Renal cortex interstitium (tissue), 11 donors: ENCODE measurements at regions not wholly inside any gene's neighbourhood (a gene's known extent, or its start where the extent isn't known, plus 50 kb on each side); places are given as distances from the start of the nearest gene placed in this dataset.

Experiments
- DNase-seq, 11 donors: peaks; one replicate each; pipeline ENCODE4 v3.0.0-alpha.2; 2013; ENCODE audit warnings: low read depth in 9 of 11, low spot score in 4 of 11; ENCODE audit errors: extremely low read depth in 1 of 11

DNA sequence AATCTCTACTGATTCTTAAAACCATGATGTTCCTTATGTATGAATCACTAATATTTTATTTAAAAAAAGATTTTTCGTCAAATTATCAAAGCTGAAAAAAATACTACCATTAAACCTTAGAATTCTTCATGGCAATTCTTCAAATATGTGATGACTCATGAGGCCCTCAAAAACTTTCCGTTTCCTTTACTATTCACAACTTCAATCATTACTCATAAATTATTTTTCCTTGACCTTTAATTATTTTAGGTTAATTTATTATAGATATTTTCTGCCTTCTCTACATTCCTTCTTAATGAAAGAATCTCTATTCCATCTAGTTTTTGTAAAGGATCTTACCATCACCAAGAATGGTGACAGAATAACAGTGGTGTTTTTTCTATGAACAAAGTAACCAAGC is 162.1 kb upstream of the SOX5 start:
- DNase-seq: no peak

DNA sequence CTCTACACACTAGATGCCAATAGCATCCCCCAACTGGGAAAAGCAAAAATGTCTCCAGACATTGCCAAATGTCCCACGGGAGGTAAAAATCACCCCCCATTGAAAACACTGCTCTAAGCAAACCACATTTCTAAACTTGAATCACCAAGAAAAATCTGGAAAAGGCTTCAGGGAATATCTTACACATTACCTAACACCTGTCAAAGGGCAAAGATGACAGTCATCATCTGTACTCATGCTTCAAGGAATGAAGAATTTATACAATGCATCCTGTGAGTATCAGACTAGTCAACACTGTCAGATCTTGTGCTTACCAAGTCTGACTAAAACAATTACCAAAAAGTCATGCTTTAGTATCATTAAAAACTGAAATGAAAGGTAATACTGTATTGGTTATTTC is 161.6 kb upstream of the SOX5 start:
- DNase-seq: no peak

DNA sequence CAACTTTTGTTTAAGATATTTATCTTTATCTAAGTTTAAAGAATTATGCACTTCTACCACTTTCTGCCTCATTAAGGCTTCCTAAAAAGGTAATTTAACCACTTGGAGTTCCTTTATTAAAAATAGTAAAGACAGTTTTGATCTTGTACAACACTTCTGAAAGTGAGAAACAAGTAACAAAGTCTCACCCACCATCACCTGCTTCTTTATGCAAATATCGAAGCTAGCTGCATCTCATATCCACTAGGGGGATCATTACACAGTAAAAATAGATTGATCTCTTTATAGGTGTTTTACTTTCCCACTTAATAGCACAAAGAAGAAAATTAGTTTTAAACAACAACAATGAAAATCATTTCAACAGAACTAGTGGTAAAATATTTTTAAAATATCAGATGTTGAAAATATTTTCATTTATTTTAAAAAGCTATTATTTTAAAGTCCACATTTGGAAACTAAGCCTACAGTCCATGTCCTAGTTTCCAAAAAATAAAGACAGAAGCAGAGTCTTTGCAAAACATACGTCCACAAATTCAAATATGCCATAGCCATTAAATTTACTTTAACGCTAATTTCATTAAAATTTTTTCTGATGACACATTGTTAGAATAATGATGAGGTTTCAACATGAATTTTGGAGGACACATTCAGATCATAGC is 160.0 kb upstream of the SOX5 start:
- peak in 1 of 11 donors; percentile 5 for DNase-seq

DNA sequence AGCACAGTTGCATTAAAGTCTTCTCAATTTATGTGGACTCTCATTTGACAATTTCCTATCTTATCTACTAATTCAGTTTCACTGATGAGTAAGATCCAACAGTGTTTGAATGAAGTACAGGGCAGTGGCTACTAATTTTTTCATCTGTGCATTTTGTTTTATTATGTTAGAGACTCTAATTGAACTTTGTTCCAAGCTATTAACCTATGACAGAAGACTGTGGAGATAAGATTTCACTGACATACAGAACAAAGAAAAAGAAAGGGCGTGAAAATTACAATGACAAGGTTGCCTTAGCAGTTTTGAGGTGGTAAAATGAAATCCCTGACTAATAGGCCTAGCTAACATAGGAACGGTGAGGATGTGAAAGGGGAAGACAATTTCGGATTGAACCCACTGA is 153.2 kb upstream of the SOX5 start:
- DNase-seq: no peak

DNA sequence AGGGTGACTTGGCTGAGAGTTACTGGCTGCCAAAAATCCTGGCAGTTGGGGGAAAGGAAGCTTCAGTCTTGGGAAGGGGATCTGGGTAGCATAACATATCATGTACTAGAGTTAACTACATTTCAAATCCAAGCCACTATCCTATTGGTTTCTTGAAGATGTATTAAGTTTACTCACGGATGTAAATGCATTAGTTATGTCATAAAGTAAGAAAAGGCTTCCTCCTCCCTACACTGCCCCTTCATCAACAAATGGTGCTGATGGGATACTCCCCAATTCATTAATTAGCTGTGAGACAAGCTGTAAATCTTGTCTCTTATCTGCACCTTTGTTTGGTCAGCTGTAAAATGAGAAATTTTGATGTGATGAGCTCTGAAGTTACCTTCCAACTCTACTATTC is 150.1 kb upstream of the SOX5 start:
- DNase-seq: no peak

DNA sequence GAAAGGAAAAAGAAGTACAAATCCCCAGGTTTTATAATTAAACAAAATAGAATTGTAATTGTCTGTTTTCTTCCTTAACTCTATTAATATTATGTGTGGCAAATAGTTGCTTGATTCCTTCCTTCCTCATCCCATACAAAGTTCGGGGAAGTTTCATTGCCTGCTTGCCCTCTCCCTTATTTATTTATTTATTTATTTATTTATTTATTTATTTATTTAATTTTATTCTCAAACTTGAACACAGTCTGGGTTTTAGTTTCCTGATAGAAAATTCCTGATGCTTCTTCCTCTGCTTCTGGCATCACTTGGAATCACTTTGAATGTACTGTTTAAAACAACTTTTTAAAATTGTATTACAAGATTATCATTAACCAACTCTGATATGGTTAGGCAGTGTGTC is 145.8 kb upstream of the SOX5 start:
- no peak for DNase-seq

DNA sequence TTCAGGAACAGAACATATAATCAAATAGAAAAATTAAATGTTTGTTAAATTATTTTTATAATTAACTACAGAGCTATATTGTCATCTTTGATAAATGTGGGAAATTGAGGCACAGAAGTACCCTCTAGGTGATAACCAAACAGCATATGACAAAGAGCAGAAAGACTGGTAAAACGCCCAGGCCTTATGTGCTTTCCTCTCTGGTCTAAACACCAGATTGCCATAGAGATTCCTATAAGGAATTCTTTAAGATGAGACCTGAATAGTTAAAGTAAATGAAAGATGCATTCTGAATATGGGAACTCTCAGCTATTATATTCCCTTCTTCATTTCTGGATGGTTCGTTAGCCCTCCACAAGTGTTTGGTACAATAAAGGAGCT is 140.0 kb upstream of the SOX5 start:
- DNase-seq: no peak

DNA sequence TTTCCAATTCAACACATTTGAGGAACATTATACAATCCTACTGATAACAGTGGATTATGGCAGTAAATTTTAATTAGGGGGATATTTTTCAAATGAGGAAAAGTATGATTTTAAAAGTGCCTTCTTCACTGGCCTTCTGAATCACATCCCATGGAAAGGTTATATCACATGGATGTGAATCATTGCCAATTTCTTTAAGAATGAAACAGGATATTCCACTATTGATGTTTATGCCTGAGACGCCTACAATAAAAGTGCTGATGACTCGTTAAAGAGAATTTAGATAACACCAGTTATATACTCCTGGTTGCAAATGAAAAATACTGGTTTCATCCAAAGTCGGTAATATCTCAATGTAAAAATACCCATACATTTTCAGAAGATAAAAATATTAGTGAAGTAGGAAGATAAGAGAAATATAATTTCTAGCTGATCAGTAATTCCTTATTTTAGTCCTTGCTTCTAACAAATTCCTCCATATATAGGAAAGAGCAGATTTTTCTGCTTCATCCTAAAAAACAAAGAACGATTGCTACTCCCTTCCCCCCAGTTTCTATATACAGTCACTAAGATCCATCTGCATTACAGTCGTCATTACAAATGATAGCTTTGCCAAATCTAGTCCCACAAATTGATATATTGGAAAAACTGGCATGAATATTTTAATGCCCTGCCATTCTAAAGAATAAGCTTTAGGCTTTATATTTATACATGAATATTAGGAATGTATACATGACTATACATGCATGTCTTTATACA is 139.5 kb upstream of the SOX5 start:
- DNase-seq: no peak

DNA sequence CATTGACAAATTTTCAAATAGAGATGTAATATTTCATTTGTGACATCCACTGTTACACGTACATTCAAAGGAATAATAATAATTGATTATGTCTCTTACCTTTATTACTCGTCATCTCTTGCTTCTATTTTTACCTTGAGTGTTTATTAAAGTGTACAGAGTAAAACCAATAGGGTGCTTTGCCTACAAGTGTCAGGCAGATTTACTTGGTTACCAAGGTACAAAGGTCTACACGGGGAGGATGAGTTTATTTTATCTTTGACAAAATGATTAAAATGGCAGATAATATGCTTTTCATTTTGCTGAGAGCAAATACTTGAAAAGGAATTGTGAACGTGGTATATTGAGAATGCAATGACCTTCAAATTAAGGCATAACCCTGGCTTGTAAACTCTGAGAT is 137.8 kb upstream of the SOX5 start:
- DNase-seq: no peak

DNA sequence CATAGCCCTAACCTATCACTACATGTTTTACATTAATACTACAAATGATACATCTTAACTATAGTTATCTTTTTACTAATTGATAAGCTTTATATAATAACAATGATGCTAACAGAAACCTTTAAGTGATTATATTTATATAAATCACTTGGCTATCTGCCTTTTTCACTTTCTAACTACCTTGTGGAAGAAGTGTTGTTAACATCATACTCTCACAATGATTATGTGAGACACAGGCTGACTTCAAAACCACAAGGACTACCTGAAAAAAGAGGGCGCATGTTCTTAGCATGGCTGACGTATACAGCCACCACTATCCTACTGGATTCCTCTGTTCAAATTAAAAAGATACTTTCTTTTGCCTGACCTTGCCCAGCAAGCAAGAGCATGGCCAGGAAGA is 135.3 kb upstream of the SOX5 start:
- DNase-seq: no peak

DNA sequence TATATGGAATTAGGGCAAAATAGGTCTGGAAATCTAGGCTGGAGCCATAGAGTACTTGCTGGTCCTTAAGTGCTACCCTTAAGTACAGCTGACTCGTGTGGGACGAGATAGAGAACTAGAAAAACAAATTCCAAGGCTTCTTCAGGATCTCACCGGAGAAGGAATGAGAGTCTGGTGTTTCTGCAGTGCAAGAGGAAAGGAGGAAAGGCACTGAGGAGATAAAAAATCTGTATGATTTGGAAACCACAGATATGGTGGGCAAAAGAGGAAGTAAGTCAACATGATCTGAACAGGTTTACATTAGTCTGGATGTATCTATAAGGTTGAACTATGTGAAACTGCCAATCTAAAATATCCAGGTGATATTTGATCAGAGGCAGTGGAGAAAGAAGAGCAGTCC is 134.4 kb upstream of the SOX5 start:
- DNase-seq: no peak

DNA sequence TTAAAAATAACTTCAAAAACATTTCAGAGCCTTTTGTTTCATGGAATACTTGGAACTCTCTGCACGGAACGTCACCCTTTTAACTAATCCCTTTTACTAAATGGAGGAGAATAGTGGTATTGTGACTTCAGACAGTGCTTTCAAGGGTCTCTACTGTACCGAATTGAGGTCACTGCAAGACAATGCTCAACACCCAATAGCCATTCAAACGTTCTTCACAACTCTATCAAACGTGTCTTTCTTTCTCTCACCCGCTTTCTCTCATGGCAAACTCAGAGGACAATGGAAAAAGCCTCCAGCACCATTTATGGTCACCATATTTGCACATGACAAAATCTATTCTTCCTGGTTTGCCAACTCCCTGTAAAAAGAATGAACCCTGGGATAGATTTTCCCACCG is 132.1 kb upstream of the SOX5 start:
- no peak for DNase-seq

DNA sequence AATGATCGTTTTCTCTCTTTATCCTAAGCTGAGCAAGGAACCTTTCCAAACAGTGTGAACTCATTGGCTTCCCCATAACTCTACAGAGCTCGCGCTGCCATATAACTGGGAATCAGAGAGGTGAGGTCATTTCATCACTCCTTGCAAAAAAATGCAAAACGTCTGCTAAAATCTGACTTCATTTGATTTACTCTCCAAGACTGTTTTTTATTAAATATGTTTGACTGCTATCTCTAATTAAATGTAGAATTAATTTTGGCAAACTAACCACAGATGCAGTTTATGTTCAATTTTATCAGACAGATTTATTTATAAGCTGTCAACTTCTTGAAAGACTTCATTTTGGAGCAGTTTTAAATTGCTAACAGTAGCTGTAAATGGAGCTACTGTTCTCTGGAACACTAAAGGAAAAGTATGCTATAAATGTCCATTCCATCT is 131.6 kb upstream of the SOX5 start:
- no peak for DNase-seq

DNA sequence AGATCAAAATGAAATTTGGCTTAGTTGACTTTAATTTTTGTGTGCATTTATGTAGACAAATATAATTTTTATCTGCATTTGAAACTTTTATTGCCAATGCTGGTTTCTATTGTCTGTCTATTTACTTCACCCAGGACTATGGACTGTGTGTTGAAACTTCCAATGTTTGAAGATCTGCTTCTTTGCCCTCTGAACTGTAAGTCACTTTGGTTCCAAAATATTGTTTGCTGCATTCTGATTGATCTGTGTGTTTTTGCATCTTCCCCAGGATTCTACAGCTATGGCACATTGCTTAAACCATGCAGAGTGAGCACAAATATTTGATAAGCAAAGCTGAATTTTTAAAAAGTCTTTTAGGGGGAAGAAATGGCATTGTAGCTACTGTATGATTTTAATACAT is 131.0 kb upstream of the SOX5 start:
- DNase-seq: no peak

DNA sequence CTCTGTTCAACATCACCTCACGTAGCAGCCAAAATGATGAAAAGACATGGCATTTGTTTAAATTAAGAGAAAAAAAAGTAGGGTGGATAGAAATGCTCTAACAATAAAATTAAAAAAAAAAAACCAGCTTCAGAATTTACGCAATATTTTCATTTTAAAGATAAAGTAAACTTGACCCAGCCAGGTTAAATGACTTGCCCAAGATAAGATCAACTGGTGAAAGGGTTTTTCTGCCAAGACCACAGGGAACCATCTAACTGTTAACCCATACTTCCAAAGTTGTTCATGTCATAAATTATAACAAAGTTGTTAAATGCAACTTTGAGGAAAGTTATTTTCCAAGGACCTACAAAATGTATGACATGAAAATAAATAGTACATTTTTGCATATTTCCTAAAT is 129.6 kb upstream of the SOX5 start:
- no peak for DNase-seq

DNA sequence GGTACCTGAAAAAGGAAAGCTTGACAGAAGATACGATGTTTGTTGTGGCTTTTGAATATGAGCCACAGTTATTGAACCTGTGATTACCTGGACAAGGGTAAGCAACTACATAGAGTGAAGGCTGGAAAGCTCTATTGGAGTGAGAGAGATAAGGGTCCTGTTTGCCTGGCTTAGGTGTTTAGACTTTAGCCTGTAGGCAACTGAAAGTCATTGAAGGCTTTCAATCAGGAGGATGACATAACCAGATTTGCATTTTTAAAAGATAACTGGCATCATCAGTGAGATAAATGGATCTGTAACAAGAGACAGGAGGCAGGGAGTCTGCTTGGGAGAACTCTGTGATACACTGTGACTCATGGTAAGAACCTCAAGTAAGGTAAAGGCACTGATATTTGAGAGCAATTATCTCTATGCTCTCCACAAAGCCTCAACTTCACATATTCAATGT is 128.9 kb upstream of the SOX5 start:
- no peak for DNase-seq

DNA sequence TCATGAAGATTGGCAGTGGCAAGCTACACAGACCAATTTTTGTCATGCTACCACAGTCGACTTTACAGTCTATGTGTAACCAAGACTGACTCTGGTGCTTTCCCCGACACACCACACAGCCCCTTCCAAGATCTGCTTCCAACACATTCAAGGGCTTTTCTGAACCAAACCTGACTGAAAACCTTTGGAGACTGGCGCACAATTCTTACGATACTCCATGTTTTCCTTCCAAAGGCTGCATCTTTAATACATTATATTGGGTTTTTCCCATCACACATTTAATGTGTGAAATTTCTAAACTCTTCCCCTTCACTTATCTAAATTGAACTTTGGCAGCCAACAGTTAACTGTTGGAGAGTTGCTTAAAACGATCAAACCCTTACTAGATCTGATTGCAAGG is 127.7 kb upstream of the SOX5 start:
- no peak for DNase-seq

DNA sequence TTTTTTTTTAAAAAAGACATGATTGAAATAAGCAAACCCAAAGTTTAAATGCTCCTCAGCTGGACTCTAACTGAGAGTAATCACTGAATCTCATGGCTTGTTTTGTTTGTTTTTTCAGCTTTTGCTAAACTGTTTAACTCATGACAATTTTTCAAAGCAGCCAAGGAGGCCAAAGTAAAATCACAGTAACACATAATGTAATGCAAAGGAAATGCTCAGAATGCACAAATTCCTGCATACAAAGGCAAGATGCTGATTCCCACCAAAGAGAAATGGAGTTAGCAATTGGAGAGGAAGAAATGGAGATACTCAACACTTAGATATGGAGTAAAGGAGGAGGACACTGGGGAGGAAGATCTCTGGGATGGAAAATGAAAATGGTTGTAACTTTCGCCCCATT is 126.2 kb upstream of the SOX5 start:
- DNase-seq: no peak

DNA sequence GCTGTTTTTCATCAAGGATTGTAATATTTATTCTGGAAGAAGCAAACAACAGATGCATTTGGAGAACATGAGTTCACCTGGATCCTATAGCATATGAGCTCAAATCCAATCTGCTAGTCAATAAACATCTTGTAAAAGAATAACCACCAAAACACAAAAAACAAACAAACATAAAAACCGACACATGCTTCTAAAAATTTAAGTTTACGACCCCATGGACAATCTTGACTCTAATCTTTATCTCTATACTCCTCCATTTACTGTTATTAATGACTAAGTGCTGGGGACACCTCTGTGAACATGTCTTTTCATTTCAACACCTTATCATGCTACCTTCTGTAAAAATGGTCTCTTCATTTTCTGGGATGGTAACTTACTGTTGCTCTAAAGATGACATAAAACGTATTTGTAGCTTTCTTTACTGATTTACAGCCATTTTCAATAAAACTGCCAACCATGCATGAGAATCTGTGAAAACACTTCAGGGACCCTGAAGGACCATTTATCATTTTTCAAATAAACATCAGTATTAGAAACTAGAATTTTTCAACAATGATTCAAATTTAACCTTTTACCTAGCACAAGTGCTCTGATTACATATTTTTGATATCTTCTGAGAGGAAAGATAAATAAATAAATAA is 123.8 kb upstream of the SOX5 start:
- no peak for DNase-seq

DNA sequence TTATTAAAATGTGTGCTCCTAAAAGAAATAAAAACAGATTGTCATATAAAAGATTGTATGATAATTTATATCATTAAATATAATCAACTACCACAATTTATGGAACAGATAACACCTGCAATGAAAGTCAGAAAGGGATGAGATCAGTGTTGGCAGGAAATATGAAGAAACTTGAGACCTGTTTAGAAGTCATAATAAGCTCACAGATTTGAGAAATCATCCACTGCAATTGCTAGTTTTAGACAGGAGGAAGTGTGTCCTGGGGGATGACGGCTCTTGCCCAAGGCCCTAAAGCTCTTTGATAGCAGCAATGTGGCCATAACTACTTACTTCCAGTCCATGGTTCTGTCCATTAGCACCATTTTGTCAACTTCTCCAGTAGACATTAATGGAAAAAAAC is 122.8 kb upstream of the SOX5 start:
- no peak for DNase-seq

DNA sequence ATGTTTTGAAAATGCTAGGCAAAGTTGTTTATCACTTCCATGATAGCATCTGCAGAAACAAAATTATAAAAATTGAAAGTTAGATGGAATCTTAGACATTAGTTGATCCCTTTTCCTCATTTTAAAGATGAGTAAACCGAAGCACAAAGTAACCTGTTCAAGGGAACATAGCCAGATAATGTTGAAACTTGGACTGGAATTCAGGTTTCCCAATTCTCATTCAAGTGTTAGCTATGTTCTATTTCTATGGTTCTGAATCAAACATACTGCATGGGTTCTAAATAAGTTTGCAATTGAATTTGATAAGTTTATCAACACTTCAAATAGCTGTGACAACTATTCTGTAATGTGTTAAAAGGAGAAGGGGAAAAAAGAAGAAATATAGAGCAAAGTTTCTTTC is 122.4 kb upstream of the SOX5 start:
- DNase-seq: no peak
